Right atrium auricular region (tissue), 2 donors: ENCODE measurements at regions not wholly inside any gene's neighbourhood (a gene's known extent, or its start where the extent isn't known, plus 50 kb on each side); places are given as distances from the start of the nearest gene placed in this dataset.

Experiments used
- DNase-seq: peaks from one replicate; pipeline ENCODE4 v3.0.0-alpha.2; 2019; ENCODE audit warnings: low spot score
- H3K27ac ChIP-seq, 2 donors: fragments of 200-600 bp; sonication (generic); 1 replicate in 1 of 2; 2 replicates in 1 of 2; pipeline ENCODE4 v1.5.1; 2016 to 2019
- H3K27me3 ChIP-seq, 2 donors: fragments of 200-600 bp; sonication (generic); one replicate each; pipeline versions ENCODE4 v1.5.1 to v1.6.0; 2017 to 2019
- H3K36me3 ChIP-seq: fragments of 200-600 bp; sonication (generic); one replicate; pipeline ENCODE4 v1.5.1; 2016
- H3K4me1 ChIP-seq, 2 donors: fragments of 200-600 bp; sonication (generic); one replicate each; pipeline versions ENCODE4 v1.5.1 to v1.6.0; 2017 to 2019
- H3K4me3 ChIP-seq, 2 donors: fragments of 200-600 bp; sonication (generic); 1 replicate in 1 of 2; 2 replicates in 1 of 2; pipeline ENCODE4 v1.5.1; 2017 to 2019; ENCODE audit warnings: mild to moderate bottlenecking in 1 of 2, moderate library complexity in 1 of 2
- H3K9me3 ChIP-seq, 2 donors: fragments of 200-600 bp; sonication (generic); one replicate each; pipeline ENCODE4 v1.5.1; 2019
- TF ChIP-seq, protein P1 (sequence below), 2 donors: fragments of 200-600 bp; sonication (generic); IDR thresholded peaks; one replicate each; pipeline ENCODE4 v1.5.1; 2019; ENCODE audit warnings: antibody characterized with exemption in 2 of 2

DNA sequence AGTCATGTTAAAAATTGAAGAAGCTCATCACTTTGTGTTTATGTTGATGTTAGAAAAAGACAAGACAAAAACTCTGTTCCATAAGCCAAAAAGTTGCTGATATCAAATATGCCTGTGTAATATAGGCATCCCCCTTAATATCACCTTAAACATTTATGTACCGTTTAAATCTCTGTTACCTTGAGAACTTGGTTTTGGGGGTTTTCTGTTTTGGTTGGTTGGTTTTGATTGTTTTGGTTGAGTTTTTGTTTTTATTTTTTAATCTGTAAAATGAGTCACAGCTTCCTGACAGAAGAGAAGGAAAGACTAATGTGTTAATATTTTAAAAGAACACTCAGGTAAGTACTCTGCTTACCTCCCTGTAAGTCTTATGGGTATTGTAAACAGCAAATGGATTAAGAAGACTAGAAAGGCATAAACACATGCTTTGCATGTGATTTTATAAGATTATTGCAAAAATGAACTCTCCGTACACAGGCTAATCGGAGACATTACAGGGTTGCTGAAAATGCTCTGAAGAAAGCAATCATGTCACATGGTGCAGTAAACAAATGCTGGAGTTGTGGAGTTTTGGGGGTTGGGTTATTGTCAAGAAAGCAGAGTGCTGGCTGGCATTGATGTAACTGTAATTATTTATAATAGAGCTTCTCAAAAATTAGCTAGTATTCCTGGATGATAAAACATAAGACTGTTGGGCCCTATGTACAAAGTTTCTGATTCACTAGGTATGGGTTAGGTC is 69.5 kb upstream of the MBNL1 start:
- Histone ChIP-seq H3K4me1 (peaks cover 0 to 36% of the 10 kb centered on the region in 2 donors), H3K27ac (peak overlapping the region in 1 of 2 donors; percentile 60), H3K36me3 (no peaks in the 10 kb centered on the region), H3K4me3 (no peak overlapping the region), H3K9me3 (no peaks in the 10 kb centered on the region), H3K27me3 (no peaks in the 10 kb centered on the region)
- TF ChIP-seq, protein P1, sequence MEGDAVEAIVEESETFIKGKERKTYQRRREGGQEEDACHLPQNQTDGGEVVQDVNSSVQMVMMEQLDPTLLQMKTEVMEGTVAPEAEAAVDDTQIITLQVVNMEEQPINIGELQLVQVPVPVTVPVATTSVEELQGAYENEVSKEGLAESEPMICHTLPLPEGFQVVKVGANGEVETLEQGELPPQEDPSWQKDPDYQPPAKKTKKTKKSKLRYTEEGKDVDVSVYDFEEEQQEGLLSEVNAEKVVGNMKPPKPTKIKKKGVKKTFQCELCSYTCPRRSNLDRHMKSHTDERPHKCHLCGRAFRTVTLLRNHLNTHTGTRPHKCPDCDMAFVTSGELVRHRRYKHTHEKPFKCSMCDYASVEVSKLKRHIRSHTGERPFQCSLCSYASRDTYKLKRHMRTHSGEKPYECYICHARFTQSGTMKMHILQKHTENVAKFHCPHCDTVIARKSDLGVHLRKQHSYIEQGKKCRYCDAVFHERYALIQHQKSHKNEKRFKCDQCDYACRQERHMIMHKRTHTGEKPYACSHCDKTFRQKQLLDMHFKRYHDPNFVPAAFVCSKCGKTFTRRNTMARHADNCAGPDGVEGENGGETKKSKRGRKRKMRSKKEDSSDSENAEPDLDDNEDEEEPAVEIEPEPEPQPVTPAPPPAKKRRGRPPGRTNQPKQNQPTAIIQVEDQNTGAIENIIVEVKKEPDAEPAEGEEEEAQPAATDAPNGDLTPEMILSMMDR (IDR thresholded peaks at IDR 0.05): no peak
- no peak for DNase-seq

DNA sequence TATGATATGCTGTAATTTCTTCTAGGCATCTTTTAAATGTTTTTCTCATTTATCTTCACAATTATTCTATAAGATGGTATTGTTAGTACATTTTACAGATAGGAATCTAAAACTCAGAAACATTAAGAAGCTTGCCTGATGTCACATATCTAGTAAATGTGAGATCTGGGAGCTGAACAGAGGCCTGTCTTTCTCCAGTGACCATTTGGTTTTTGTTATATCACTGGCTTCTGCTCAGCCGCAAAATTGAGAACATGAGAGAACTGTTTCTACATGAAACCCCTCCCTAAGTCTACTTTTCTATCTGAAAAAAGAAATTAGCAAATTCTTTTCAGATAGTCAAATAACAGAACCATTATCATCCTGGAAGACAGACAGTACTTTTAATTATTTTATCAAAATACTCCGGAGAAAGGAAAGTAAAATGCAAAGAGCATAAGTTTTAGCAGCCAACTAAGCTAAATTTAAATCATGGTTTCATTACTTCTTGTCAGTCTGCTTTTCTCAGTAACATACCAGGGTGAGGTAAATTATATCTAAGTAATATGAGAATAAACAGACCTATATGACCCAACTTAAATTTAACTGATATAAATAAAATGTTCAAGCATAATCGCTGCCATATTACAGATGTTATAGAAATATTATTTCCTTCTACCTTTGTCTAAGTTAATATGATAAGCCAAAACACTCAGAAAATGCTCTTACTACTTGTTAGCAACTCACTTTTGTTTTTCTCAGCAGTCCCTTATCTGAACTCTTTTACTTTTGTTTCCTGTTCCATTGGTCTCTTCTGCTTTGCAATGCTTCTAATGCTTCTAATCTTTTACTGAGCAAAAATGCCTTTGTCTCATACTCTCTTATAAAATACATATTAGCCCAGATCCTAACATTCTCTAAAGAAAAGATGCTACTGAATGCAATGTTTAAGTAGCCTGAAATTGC is 68.0 kb upstream of the MBNL1 start:
- Histone ChIP-seq H3K4me1 (peaks cover 0 to 36% of the 10 kb centered on the region in 2 donors), H3K4me3 (peak overlapping the region in 1 of 2 donors; percentile 18), H3K36me3 (no peaks in the 10 kb centered on the region), H3K27ac (peak overlapping the region; percentile 48 to 60), H3K27me3 (no peaks in the 10 kb centered on the region), H3K9me3 (no peaks in the 10 kb centered on the region)
- TF ChIP-seq, protein P1 (IDR thresholded peaks at IDR 0.05): no peak
- no peak for DNase-seq

DNA sequence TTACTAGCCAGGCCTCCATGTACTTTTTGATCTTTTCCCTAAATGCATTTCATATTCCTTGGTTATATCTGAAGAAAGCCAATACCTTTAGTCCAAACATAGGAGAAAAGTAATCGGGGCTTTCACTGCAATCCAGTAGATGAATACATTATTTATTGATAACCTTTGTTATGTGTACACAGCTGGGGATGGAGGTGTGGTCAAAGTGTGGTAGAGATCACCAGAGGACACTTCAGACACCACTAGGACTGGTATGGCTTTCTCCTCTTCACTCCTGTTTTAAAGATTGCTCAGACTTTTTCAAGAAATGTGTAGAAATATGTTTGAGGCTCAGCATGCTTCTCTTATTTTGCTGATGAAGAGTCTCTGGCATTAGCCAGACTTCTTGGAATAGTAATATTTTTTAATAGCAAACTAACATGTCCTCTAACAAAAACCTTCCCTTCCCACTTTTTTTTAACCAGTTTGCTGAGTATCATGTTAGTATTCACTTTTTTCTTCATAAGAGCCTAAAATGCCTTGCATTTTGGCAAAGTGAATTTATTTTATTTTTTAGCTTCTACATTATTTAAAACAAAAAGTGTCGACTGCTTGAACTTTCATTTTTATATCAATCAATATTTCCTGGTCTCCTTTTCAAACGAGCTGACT is 65.6 kb upstream of the MBNL1 start:
- no peak for DNase-seq
- Histone ChIP-seq H3K4me1 (peaks cover 0 to 36% of the 10 kb centered on the region in 2 donors), H3K36me3 (no peaks in the 10 kb centered on the region), H3K4me3 (peak overlapping the region in 1 of 2 donors; percentile 14), H3K27ac (peak overlapping the region; percentile 57 to 60), H3K9me3 (no peaks in the 10 kb centered on the region), H3K27me3 (no peaks in the 10 kb centered on the region)
- TF ChIP-seq, protein P1 (IDR thresholded peaks at IDR 0.05): no peak

DNA sequence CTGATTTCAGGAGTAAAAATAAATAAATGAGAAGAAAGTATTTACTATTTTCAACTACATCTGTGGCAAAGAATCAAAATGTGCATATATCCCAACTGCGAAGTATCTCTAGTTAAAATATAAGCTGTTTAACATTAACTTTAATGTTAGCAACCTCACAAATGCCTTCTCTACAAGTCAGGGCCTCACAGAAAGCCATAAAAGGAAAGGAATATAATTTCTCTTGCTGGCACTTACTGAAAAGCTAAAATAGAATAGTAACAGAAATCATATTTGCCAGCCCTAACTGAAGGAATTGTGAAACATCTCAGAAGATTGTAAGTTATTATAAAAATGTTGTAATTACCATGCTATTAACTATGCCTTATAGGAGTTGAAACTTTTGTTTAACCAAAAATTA is 65.1 kb upstream of the MBNL1 start:
- Histone ChIP-seq H3K36me3 (no peaks in the 10 kb centered on the region), H3K27ac (peak overlapping the region; percentile 57 to 60), H3K9me3 (no peaks in the 10 kb centered on the region), H3K4me1 (peaks cover 0 to 33% of the 10 kb centered on the region in 2 donors), H3K27me3 (no peaks in the 10 kb centered on the region), H3K4me3 (peak overlapping the region in 1 of 2 donors; percentile 14)
- no peak for DNase-seq
- TF ChIP-seq, protein P1 (IDR thresholded peaks at IDR 0.05): no peak

DNA sequence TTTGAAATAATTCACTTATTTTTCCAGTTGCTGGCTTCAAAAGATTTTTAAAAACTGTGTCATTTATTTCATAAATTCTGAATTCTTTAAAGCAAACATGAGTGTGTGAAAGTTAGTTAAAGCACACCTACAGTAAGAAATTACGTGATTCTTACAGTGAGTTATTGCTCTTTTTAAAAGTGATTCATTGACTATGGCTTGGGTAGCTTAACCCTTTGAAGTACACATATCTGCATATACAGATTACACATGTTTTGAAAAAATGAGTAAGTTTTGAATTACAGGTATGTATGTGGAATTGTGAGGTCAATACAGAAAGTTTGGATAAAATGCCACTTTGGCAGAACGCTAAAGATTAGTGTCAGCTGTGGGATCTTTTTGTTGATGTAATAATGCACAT is 64.5 kb upstream of the MBNL1 start:
- Histone ChIP-seq H3K9me3 (no peaks in the 10 kb centered on the region), H3K4me3 (no peak overlapping the region), H3K27me3 (no peaks in the 10 kb centered on the region), H3K27ac (peak overlapping the region; percentile 4 to 60), H3K4me1 (peaks cover 0 to 31% of the 10 kb centered on the region in 2 donors), H3K36me3 (no peaks in the 10 kb centered on the region)
- TF ChIP-seq, protein P1 (IDR thresholded peaks at IDR 0.05): no peak
- no peak for DNase-seq
